ENCODE measurements at regions not wholly inside any gene's neighbourhood (a gene's known extent, or its start where the extent isn't known, plus 50 kb on each side); places are given as distances from the start of the nearest gene placed in this dataset.

DNA sequence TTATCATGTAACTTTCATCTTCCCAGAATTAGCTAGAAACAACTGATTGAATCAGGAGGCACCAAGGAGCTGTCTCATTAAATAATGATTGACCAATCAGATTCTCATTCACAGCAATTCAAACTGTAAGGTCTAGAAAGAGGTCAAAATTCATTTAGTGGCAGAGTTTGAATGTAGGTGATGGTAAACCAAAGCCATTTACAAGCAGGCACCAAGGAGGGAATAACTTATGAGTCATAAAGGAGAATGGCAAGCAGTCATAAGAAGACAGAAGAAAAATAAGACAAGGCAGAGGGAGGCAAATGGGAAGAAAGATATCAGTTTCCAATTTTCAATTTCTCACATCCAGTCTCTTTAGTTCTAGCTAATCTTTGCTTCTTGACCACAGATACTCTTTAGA lies 52.9 kb upstream of the DEFB112 start:
- no peak overlapping the region for H3K27ac Mint-ChIP-seq
- Histone ChIP-seq H3K36me3 (replicated peaks in 1 of 2; ENCODE audit: control insufficient read depth in 1 of 2, insufficient read depth in 2 of 2, low read length in 2 of 2) (no peaks in the 10 kb centered on the region), H3K27ac (ENCODE audit: low read depth in 1 of 2, low read length in 2 of 2) (no peak overlapping the region), H3K79me2 (ENCODE audit: insufficient read depth, low read length) (no peaks in the 10 kb centered on the region), H3K4me3 (replicated peaks in 1 of 3; ENCODE audit: low read depth in 2 of 3, low read length in 3 of 3) (no peak overlapping the region), H3K9me3 (replicated peaks in 1 of 2; ENCODE audit: control insufficient read depth in 1 of 2, insufficient read depth in 1 of 2, low read length in 2 of 2) (no peaks in the 10 kb centered on the region), H3K4me2 (replicated peaks; ENCODE audit: extremely low read depth, low read length, poor library complexity, severe bottlenecking) (no peak overlapping the region), H3K9ac (ENCODE audit: insufficient read depth, low read length, poor library complexity, severe bottlenecking) (no peak overlapping the region), H3K4me1 (ENCODE audit: control insufficient read depth in 1 of 2, insufficient read depth in 2 of 2, low read length in 2 of 2) (no peaks in the 10 kb centered on the region), H3K27me3 (ENCODE audit: control insufficient read depth in 2 of 2, insufficient read depth in 2 of 2, low read length in 2 of 2) (no peaks in the 10 kb centered on the region), H4K20me1 (ENCODE audit: insufficient read depth, low read length) (no peaks in the 10 kb centered on the region), H2AFZ (ENCODE audit: insufficient read depth, low read depth, low read length, poor library complexity, severe bottlenecking) (no peak overlapping the region)
- H3K4me3 Mint-ChIP-seq: no peak overlapping the region
- intact Hi-C loops (cut with micrococcal nuclease): no loop called here
- H3K36me3 Mint-ChIP-seq: no peaks in the 10 kb centered on the region
- H3K4me1 Mint-ChIP-seq: no peaks in the 10 kb centered on the region
- peaks cover 0 to 2% (median 0%) of the 10 kb centered on the region in 7 donors for H3K9me3 Mint-ChIP-seq
- peaks cover 0 to 3% (median 0%) of the 10 kb centered on the region in 3 donors for H3K27me3 Mint-ChIP-seq (ENCODE audit: low read depth in 3 of 3)
- TF ChIP-seq, protein P1, sequence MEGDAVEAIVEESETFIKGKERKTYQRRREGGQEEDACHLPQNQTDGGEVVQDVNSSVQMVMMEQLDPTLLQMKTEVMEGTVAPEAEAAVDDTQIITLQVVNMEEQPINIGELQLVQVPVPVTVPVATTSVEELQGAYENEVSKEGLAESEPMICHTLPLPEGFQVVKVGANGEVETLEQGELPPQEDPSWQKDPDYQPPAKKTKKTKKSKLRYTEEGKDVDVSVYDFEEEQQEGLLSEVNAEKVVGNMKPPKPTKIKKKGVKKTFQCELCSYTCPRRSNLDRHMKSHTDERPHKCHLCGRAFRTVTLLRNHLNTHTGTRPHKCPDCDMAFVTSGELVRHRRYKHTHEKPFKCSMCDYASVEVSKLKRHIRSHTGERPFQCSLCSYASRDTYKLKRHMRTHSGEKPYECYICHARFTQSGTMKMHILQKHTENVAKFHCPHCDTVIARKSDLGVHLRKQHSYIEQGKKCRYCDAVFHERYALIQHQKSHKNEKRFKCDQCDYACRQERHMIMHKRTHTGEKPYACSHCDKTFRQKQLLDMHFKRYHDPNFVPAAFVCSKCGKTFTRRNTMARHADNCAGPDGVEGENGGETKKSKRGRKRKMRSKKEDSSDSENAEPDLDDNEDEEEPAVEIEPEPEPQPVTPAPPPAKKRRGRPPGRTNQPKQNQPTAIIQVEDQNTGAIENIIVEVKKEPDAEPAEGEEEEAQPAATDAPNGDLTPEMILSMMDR (IDR thresholded peaks at IDR 0.05): no peak
- no peak for DNase-seq

DNA sequence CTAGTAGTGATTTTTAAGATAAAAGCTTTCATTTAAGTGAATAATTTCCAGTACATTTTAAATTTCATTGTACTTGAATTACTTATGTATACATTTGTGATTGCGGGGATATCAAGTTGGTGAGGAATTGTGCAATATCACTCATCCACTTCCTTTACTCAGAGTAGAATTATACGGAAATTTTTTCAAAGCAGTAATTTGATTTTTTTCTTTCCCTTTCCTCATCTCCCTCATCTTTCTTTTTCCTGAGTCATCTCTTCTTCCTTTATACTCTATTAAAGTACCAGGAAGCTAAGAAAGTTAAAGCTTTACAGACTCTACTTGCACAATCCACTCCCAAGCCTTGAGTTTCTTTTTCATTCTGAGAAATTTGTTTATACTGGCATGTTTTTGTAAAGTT lies 60.9 kb upstream of the DEFB112 start:
- TF ChIP-seq, protein P1 (IDR thresholded peaks at IDR 0.05): no peak
- H3K4me1 ChIP-seq (ENCODE audit: control insufficient read depth in 1 of 2, insufficient read depth in 2 of 2, low read length in 2 of 2): no peaks in the 10 kb centered on the region
- H3K27me3 ChIP-seq (ENCODE audit: control insufficient read depth in 2 of 2, insufficient read depth in 2 of 2, low read length in 2 of 2): no peaks in the 10 kb centered on the region
- no peak overlapping the region for H3K4me3 ChIP-seq (replicated peaks in 1 of 3; ENCODE audit: low read depth in 2 of 3, low read length in 3 of 3)
- H3K27me3 Mint-ChIP-seq (ENCODE audit: low read depth in 3 of 3): peaks cover 0 to 1% (median 0%) of the 10 kb centered on the region in 3 donors
- no peak overlapping the region for H2AFZ ChIP-seq (ENCODE audit: insufficient read depth, low read depth, low read length, poor library complexity, severe bottlenecking)
- H4K20me1 ChIP-seq (ENCODE audit: insufficient read depth, low read length): no peaks in the 10 kb centered on the region
- no peaks in the 10 kb centered on the region for H3K79me2 ChIP-seq (ENCODE audit: insufficient read depth, low read length)
- no peaks in the 10 kb centered on the region for H3K36me3 Mint-ChIP-seq
- no peaks in the 10 kb centered on the region for H3K9me3 Mint-ChIP-seq
- intact Hi-C loops (cut with micrococcal nuclease): no loop called here
- H3K4me2 ChIP-seq (replicated peaks; ENCODE audit: extremely low read depth, low read length, poor library complexity, severe bottlenecking): no peak overlapping the region
- no peaks in the 10 kb centered on the region for H3K4me1 Mint-ChIP-seq
- H3K27ac Mint-ChIP-seq: no peak overlapping the region
- no peak overlapping the region for H3K4me3 Mint-ChIP-seq
- H3K27ac ChIP-seq (ENCODE audit: low read depth in 1 of 2, low read length in 2 of 2): no peak overlapping the region
- no CpG with 5 or more reads among the region's 2 CpGs for WGBS (ENCODE audit: insufficient coverage)
- no peaks in the 10 kb centered on the region for H3K36me3 ChIP-seq (replicated peaks in 1 of 2; ENCODE audit: control insufficient read depth in 1 of 2, insufficient read depth in 2 of 2, low read length in 2 of 2)
- no peaks in the 10 kb centered on the region for H3K9me3 ChIP-seq (replicated peaks in 1 of 2; ENCODE audit: control insufficient read depth in 1 of 2, insufficient read depth in 1 of 2, low read length in 2 of 2)
- DNase-seq: no peak
- no peak overlapping the region for H3K9ac ChIP-seq (ENCODE audit: insufficient read depth, low read length, poor library complexity, severe bottlenecking)
